Neural crest cell (in vitro differentiated cells): ENCODE measurements at regions not wholly inside any gene's neighbourhood (a gene's known extent, or its start where the extent isn't known, plus 50 kb on each side); places are given as distances from the start of the nearest gene placed in this dataset.

Source experiments
- DNase-seq: peaks from one replicate; pipeline ENCODE4 v3.0.0; 2021; ENCODE audit warnings: low read depth, mixed read lengths, low spot score
- H3K27ac Mint-ChIP-seq: one replicate; pipeline ENCODE4 v1.8.0; 2021; ENCODE audit warnings: mild to moderate bottlenecking, mixed read lengths; ENCODE audit not compliant: unreplicated experiment
- H3K27me3 Mint-ChIP-seq: 2 replicates; pipeline ENCODE4 v1.8.0; 2021; ENCODE audit warnings: low read depth, mild to moderate bottlenecking, mixed read lengths
- H3K36me3 Mint-ChIP-seq: 2 replicates; pipeline ENCODE4 v1.8.0; 2021; ENCODE audit warnings: low read depth, mild to moderate bottlenecking, mixed read lengths
- H3K4me1 Mint-ChIP-seq: 2 replicates; pipeline ENCODE4 v1.8.0; 2021; ENCODE audit warnings: mixed read lengths
- H3K4me3 Mint-ChIP-seq: one replicate; pipeline ENCODE4 v1.8.0; 2021; ENCODE audit warnings: mild to moderate bottlenecking, mixed read lengths
- H3K9me3 Mint-ChIP-seq: 2 replicates; pipeline ENCODE4 v1.8.0; 2021; ENCODE audit warnings: mixed read lengths
- TF ChIP-seq, protein P1 (sequence below): fragments of 200-600 bp; sonication (generic); conservative IDR thresholded peaks from 2 replicates; pipeline ENCODE4 v1.5.0; 2021; ENCODE audit warnings: antibody characterized with exemption, mild to moderate bottlenecking

DNA sequence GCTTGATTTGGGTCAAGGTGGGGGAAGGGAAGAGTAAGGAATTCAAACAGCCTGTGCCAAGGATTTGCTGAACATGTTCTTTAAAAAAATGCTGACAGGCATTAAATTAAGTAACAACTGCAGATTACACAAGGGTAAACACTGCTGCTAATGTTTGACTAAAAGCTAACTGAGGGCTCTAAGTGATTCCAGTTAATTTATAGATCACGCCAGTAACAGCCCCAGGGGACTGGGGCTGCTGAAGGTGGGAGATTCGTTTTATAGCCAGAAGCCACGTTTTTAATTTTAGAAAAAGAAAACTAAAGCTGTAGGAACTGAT, 321.7 kb downstream of the DLEU7 start:
- H3K36me3 Mint-ChIP-seq, result no peaks in the 10 kb centered on the region
- TF ChIP-seq, protein P1, sequence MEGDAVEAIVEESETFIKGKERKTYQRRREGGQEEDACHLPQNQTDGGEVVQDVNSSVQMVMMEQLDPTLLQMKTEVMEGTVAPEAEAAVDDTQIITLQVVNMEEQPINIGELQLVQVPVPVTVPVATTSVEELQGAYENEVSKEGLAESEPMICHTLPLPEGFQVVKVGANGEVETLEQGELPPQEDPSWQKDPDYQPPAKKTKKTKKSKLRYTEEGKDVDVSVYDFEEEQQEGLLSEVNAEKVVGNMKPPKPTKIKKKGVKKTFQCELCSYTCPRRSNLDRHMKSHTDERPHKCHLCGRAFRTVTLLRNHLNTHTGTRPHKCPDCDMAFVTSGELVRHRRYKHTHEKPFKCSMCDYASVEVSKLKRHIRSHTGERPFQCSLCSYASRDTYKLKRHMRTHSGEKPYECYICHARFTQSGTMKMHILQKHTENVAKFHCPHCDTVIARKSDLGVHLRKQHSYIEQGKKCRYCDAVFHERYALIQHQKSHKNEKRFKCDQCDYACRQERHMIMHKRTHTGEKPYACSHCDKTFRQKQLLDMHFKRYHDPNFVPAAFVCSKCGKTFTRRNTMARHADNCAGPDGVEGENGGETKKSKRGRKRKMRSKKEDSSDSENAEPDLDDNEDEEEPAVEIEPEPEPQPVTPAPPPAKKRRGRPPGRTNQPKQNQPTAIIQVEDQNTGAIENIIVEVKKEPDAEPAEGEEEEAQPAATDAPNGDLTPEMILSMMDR, result no peak
- no peaks in the 10 kb centered on the region for H3K9me3 Mint-ChIP-seq
- H3K4me3 Mint-ChIP-seq, result no peak overlapping the region
- no peaks in the 10 kb centered on the region for H3K27me3 Mint-ChIP-seq
- no peak for DNase-seq
- peaks cover 16% of the 10 kb centered on the region for H3K4me1 Mint-ChIP-seq
- no peak overlapping the region for H3K27ac Mint-ChIP-seq

DNA sequence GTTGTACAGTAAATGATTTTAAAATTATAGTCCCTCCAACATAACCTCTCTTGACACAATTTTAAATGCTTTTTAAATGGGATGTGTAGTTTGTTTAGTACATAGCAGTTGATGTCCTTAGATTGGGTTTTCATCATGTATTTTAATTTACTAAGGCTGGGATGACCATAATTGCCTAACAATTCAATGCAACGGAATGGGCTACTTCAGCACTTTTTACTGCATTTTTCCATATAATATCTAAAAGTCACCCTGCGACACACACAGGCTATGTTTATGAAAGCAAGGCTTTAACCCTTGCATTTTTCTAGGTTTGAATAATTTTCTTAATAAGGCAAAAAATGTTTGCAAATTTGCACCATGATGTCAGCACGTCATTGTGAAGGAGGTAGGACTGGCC, 321.0 kb downstream of the DLEU7 start:
- no peaks in the 10 kb centered on the region for H3K27me3 Mint-ChIP-seq
- no peaks in the 10 kb centered on the region for H3K9me3 Mint-ChIP-seq
- H3K4me1 Mint-ChIP-seq, result peaks cover 16% of the 10 kb centered on the region
- H3K4me3 Mint-ChIP-seq, result no peak overlapping the region
- no peak for DNase-seq
- TF ChIP-seq, protein P1, result no peak
- H3K36me3 Mint-ChIP-seq, result no peaks in the 10 kb centered on the region
- H3K27ac Mint-ChIP-seq, result no peak overlapping the region

DNA sequence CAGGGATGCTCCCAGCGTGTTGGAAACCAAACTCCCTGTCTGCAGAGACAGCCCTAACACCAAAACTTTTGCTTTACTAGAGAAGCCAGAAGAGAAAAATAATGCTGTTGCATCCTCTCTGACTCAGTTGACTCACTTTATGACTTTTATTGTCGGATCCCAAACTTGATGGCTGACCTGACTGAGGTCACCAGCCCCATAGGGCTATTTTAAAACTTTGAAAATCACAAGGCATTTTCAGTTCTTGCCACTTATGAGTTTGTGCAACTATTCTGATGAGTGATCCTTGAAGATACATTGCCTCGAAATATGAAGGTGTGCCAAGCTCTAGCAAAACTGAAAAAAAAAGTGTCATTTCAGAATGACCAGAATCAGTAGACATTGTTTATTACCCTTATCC, 320.2 kb downstream of the DLEU7 start:
- peaks cover 16% of the 10 kb centered on the region for H3K4me1 Mint-ChIP-seq

DNA sequence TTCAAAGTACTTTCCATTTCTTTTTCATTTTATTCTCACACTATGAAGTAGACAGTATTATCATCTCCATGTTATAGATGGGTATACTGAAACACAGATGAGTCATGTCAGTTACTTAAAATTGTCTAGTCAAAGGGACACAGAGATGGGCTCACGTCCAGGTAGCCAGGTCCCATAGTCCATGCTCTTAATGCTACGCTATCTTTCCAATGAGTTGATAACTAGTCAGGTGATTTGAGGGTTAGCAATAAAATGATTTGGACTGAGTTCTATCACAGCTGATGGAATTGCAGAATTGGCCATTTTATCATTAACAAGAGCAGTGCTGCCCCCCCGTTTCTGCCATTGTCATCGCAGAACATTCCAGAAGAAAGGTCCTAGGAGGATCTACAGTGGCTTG, 318.9 kb downstream of the DLEU7 start:
- no peak overlapping the region for H3K4me3 Mint-ChIP-seq
- H3K27me3 Mint-ChIP-seq, result no peaks in the 10 kb centered on the region
- peaks cover 19% of the 10 kb centered on the region for H3K4me1 Mint-ChIP-seq
- H3K27ac Mint-ChIP-seq, result no peak overlapping the region
- H3K9me3 Mint-ChIP-seq, result no peaks in the 10 kb centered on the region
- DNase-seq, result no peak
- H3K36me3 Mint-ChIP-seq, result no peaks in the 10 kb centered on the region
- TF ChIP-seq, protein P1, result no peak

More for the DNA sequence above, 320.2 kb downstream of the DLEU7 start:
- H3K9me3 Mint-ChIP-seq, result no peaks in the 10 kb centered on the region
- DNase-seq, result no peak
- TF ChIP-seq, protein P1, result no peak
- no peak overlapping the region for H3K4me3 Mint-ChIP-seq
- H3K36me3 Mint-ChIP-seq, result no peaks in the 10 kb centered on the region
- H3K27ac Mint-ChIP-seq, result no peak overlapping the region
- no peaks in the 10 kb centered on the region for H3K27me3 Mint-ChIP-seq

DNA sequence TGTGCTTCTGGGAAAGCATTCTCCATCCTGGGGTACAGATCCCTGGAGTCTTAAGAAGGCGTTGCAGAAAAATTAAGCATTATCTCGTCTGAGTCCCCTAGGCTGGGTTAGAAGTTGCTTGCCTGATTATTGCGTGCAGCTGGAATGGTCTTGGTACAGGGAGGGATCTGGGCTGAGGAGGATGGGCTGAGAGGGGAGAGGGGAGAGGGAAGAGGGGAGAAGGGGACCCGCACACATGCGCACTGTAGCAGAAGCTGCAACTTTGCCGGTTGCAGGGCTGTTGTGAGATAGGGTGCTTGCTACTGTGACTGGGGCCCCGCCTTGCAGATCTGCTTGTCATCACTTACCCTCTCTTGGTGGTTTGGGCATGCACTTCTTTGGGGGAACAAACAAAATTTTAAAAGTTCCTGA, 316.8 kb downstream of the DLEU7 start:
- Mint-ChIP-seq H3K36me3 (no peaks in the 10 kb centered on the region), H3K27ac (no peak overlapping the region), H3K9me3 (no peaks in the 10 kb centered on the region), H3K4me3 (no peak overlapping the region), H3K27me3 (no peaks in the 10 kb centered on the region), H3K4me1 (peaks cover 16% of the 10 kb centered on the region)
- DNase-seq, result no peak
- TF ChIP-seq, protein P1, result no peak

DNA sequence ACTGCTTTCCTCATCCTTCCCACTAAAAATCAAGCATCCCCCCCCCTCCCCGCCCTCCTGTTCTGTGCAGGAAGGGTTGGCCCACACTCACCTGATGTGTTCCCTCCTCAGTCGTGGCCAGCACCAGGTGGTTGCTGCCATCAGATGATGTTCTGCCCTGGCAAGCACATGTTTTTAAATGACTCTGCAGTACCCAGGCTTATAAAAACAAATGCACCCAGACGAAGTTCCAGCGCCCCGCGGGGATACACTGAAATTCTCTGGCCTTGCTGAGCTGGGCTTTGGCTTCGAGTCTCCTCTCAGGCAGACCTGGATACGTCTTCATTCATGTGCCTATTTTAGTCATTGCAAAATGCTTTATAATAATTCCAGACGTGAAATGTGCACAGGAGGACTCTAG, 316.3 kb downstream of the DLEU7 start:
- TF ChIP-seq, protein P1, result no peak
- Mint-ChIP-seq H3K4me3 (no peak overlapping the region), H3K27me3 (no peaks in the 10 kb centered on the region), H3K36me3 (peaks cover 3% of the 10 kb centered on the region), H3K4me1 (peaks cover 10% of the 10 kb centered on the region), H3K27ac (no peak overlapping the region), H3K9me3 (no peaks in the 10 kb centered on the region)
- no peak for DNase-seq
